OCI-LY3 (cell line): ENCODE measurements at regions not wholly inside any gene's neighbourhood (a gene's known extent, or its start where the extent isn't known, plus 50 kb on each side); places are given as distances from the start of the nearest gene placed in this dataset.

ENCODE experiments used
- H2AFZ ChIP-seq: fragments of 200-600, 300-600 bp; shearing (Covaris generic); 2 replicates; pipeline ENCODE4 v1.6.0; 2014; ENCODE audit warnings: antibody characterized with exemption, low read depth, low read length
- H3K27ac ChIP-seq: fragments of 200-600, 300-600 bp; sonication (generic); 2 replicates; pipeline ENCODE4 v1.5.1; 2014; ENCODE audit warnings: mild to moderate bottlenecking, low read length, moderate library complexity, mixed read lengths
- H3K27me3 ChIP-seq: fragments of 200-600, 300-600 bp; sonication (generic); 2 replicates; pipeline ENCODE4 v1.6.1; 2014; ENCODE audit warnings: low read depth, low read length, mixed read lengths
- H3K36me3 ChIP-seq: fragments of 200-600, 300-600 bp; sonication (generic); replicated peaks from 2 replicates; pipeline ENCODE3; 2014; ENCODE audit warnings: low read depth, low read length, mixed read lengths
- H3K4me1 ChIP-seq: fragments of 300-600, 200-600 bp; sonication (generic); 2 replicates; pipeline ENCODE4 v1.6.1; 2014; ENCODE audit warnings: low read length, mixed read lengths
- H3K4me2 ChIP-seq: fragments of 200-600, 300-600 bp; sonication (generic); 2 replicates; pipeline ENCODE4 v1.6.1; 2014; ENCODE audit warnings: low read length, mixed read lengths
- H3K4me3 ChIP-seq: fragments of 300-600, 200-600 bp; sonication (generic); 2 replicates; pipeline ENCODE4 v1.5.1; 2014; ENCODE audit warnings: antibody characterized with exemption, mild to moderate bottlenecking, low read length, moderate library complexity
- H3K79me2 ChIP-seq: fragments of 300-600, 200-600 bp; shearing (Covaris generic); 2 replicates; pipeline ENCODE4 v1.6.1; 2014; ENCODE audit warnings: mild to moderate bottlenecking, low read length, mixed read lengths
- H3K9ac ChIP-seq: fragments of 300-600, 200-600 bp; shearing (Covaris generic); 2 replicates; pipeline ENCODE4 v1.6.0; 2014; ENCODE audit warnings: mild to moderate bottlenecking, low read length, moderate library complexity
- H3K9me3 ChIP-seq: fragments of 200-600, 300-600 bp; shearing (Covaris generic); 2 replicates; pipeline ENCODE4 v1.6.1; 2014; ENCODE audit warnings: low read length, mixed read lengths; ENCODE audit not compliant: insufficient read depth
- H4K20me1 ChIP-seq: fragments of 200-600, 300-600 bp; sonication (generic); 2 replicates; pipeline ENCODE4 v1.6.1; 2016; ENCODE audit warnings: low read length, mixed read lengths; ENCODE audit not compliant: insufficient read depth
- EZH2phosphoT487 ChIP-seq: fragments of 200-600 bp; shearing (Covaris generic); IDR thresholded peaks from 2 replicates; pipeline ENCODE4 v1.6.1; 2018; ENCODE audit warnings: antibody characterized with exemption, mixed run types, low read depth
- TF ChIP-seq, protein P1 (sequence below): fragments of 200-600, 300-600 bp; sonication (generic); IDR thresholded peaks from 2 replicates; pipeline ENCODE4 v1.5.1; 2014; ENCODE audit warnings: antibody characterized with exemption, low read length, low read depth

DNA sequence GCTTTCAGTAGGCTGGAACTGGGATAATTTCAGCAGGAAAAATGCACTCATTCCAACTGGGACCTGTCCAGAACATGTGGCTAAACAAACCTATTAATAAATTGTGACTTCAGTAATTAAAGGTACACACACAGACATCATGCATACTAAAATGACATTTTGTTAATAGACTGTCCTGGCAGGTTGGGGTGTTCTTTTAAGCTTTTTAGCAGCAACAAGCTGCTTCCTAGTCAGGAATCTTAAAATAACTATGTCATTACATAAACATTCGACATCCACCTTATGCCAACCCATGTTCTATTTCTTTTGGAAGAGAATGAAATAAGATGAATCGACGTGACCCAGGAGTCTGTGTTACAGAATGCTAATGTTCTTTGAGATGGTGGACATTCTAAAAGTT lies 435.7 kb downstream of the TXNL1 start:
- Histone ChIP-seq H3K4me1 (peaks cover 5% of the 10 kb centered on the region; the same call in 1 of the 2 replicates), H3K27me3 (no peaks in the 10 kb centered on the region), H2AFZ (no peak overlapping the region), H3K9ac (no peak overlapping the region), H3K36me3 (peaks cover 15% of the 10 kb centered on the region), H3K4me3 (no peak overlapping the region), H3K4me2 (no peak overlapping the region), H4K20me1 (no peaks in the 10 kb centered on the region), H3K27ac (no peak overlapping the region), H3K9me3 (peaks cover 27% of the 10 kb centered on the region), H3K79me2 (no peaks in the 10 kb centered on the region)
- no peak for TF ChIP-seq EZH2phosphoT487
- TF ChIP-seq, protein P1, sequence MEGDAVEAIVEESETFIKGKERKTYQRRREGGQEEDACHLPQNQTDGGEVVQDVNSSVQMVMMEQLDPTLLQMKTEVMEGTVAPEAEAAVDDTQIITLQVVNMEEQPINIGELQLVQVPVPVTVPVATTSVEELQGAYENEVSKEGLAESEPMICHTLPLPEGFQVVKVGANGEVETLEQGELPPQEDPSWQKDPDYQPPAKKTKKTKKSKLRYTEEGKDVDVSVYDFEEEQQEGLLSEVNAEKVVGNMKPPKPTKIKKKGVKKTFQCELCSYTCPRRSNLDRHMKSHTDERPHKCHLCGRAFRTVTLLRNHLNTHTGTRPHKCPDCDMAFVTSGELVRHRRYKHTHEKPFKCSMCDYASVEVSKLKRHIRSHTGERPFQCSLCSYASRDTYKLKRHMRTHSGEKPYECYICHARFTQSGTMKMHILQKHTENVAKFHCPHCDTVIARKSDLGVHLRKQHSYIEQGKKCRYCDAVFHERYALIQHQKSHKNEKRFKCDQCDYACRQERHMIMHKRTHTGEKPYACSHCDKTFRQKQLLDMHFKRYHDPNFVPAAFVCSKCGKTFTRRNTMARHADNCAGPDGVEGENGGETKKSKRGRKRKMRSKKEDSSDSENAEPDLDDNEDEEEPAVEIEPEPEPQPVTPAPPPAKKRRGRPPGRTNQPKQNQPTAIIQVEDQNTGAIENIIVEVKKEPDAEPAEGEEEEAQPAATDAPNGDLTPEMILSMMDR, result no peak

DNA sequence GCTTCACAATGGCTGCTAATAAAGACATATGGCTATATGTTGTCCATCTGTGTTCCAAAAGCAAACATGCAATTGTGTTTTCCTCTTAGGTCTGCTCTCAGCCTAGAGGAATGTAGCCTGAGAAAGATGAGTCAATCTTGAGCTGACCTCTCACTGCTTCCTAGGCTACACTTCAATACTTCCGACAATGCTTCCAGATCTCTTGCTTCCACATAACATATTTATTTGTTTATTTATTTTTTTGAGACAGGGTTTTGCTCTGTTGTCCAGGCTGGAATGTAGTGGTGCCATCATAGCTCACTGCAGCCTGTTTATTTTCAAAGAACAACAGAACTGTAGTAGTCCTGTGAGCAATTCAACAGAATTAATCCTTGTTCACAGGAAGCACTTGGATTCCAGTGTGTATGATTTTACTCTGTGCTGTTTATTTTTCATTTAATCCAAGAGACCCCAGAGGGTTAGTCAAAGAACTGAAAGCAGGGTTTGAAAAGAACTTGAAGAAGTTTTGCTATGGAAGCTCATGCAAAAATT lies 437.9 kb downstream of the TXNL1 start:
- H3K79me2 ChIP-seq, result no peaks in the 10 kb centered on the region
- no peak for TF ChIP-seq EZH2phosphoT487
- TF ChIP-seq, protein P1, result no peak
- no peak overlapping the region for H2AFZ ChIP-seq
- H3K4me3 ChIP-seq, result no peak overlapping the region
- peaks cover 15% of the 10 kb centered on the region for H3K36me3 ChIP-seq
- no peak overlapping the region for H3K27ac ChIP-seq
- no peak overlapping the region for H3K9ac ChIP-seq
- H3K9me3 ChIP-seq, result peaks cover 26% of the 10 kb centered on the region
- peaks cover 5% of the 10 kb centered on the region; the same call in 1 of the 2 replicates for H3K4me1 ChIP-seq
- H4K20me1 ChIP-seq, result no peaks in the 10 kb centered on the region
- H3K27me3 ChIP-seq, result no peaks in the 10 kb centered on the region
- H3K4me2 ChIP-seq, result no peak overlapping the region

DNA sequence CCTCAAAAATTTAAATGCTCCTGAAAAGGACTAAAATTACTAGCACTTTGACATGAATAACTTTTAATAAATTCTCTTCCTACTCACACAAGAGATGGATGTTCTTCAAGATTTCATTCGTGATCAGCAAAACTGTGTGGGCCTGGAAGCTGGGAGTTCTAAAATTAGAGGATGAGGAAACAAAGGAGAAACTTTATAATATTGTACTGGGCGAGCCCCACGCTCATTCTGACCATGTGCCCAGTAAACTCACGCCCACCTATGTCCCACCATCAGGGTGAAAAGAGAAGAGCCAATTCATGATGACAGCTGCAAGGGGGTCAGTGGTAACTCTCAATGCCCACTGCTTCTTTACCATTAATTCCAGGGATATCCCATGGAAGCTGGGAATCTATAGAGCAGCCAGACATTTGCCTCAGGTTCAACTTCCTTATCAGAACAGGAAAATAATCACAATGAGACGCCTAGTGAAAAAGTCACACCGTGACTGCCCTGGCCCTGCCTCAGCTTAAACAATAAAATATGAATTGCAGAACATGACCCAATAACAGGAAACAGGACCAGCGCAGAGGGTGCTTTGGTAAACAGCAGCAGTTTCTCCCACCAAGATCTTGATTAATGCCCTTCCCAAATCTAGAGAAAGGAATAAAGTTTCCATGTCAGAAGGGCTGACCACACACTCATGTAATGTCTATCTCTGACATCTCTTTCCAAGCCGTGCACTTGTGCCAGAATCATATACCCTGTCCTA lies 438.6 kb downstream of the TXNL1 start:
- Histone ChIP-seq H2AFZ (no peak overlapping the region), H3K27ac (no peak overlapping the region), H3K9ac (no peak overlapping the region), H4K20me1 (no peaks in the 10 kb centered on the region), H3K9me3 (peaks cover 21% of the 10 kb centered on the region), H3K4me1 (peaks cover 5% of the 10 kb centered on the region; the same call in 1 of the 2 replicates), H3K4me2 (no peak overlapping the region), H3K27me3 (no peaks in the 10 kb centered on the region), H3K36me3 (peaks cover 15% of the 10 kb centered on the region), H3K4me3 (no peak overlapping the region), H3K79me2 (no peaks in the 10 kb centered on the region)
- TF ChIP-seq EZH2phosphoT487, result no peak
- TF ChIP-seq, protein P1, result no peak

DNA sequence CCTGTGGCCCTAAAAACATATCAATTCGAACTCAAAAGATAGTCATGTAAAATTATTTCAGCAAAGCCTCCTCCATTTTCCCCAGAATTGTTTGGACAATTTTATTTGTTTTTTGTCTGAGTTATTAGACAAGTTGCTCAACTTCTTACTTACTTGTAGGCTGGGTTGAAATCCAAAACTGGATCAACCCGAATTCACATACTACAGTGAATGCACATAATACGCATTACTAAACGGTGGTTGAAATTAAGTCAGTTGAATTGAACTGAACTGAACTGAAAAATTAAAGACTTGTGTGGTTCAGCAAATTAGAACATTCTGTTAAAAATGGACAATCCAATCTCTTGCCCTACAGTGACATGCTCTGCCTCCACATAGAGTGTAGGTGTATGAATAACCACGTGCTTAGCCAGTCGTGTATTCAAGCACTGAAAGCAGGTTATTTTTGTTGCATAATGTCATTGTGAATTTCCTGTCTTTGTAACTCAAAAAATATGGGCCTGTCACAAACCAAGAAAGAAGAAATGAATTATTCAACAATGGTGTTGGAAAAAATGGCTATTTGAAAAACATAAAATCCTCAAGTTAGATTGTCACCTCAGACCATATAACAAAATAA lies 441.0 kb downstream of the TXNL1 start:
- peaks cover 5% of the 10 kb centered on the region; the same call in 1 of the 2 replicates for H3K4me1 ChIP-seq
- TF ChIP-seq EZH2phosphoT487, result no peak
- TF ChIP-seq, protein P1, result no peak
- H3K36me3 ChIP-seq, result no peaks in the 10 kb centered on the region
- H3K4me3 ChIP-seq, result no peak overlapping the region
- H3K27me3 ChIP-seq, result no peaks in the 10 kb centered on the region
- H4K20me1 ChIP-seq, result no peaks in the 10 kb centered on the region
- H3K9ac ChIP-seq, result no peak overlapping the region
- no peak overlapping the region for H3K4me2 ChIP-seq
- H3K79me2 ChIP-seq, result no peaks in the 10 kb centered on the region
- H2AFZ ChIP-seq, result no peak overlapping the region
- no peak overlapping the region for H3K27ac ChIP-seq
- H3K9me3 ChIP-seq, result no peaks in the 10 kb centered on the region
